ENCODE measurements at regions not wholly inside any gene's neighbourhood (a gene's known extent, or its start where the extent isn't known, plus 50 kb on each side); places are given as distances from the start of the nearest gene placed in this dataset.

GRCh38 chr17:72501404-72502370 is 380.9 kb downstream of the SOX9 start:
- no peak for DNase-seq
- no peak for TF ChIP-seq GATA1 (IDR thresholded peaks at IDR 0.05; ENCODE audit: low read depth, low read length)
- TF ChIP-seq POLR2A (IDR thresholded peaks at IDR 0.05; ENCODE audit: low read length), result no peak

- TF ChIP-seq POLR2A (IDR thresholded peaks at IDR 0.05; ENCODE audit: low read length) (no peak), GATA1 (IDR thresholded peaks at IDR 0.05; ENCODE audit: low read depth, low read length) (no peak)
- DNase-seq, result no peak
Measured at GRCh38 chr17:72502371-72503341, 381.8 kb downstream of the SOX9 start.

GRCh38 chr17:72503556-72503955 is 382.7 kb downstream of the SOX9 start:
- TF ChIP-seq GATA1 (IDR thresholded peaks at IDR 0.05; ENCODE audit: low read depth, low read length) (no peak), POLR2A (IDR thresholded peaks at IDR 0.05; ENCODE audit: low read length) (no peak)
- DNase-seq, result no peak

GRCh38 chr17:72504783-72505182 is 384.0 kb downstream of the SOX9 start:
- TF ChIP-seq GATA1 (IDR thresholded peaks at IDR 0.05; ENCODE audit: low read depth, low read length) (no peak), POLR2A (IDR thresholded peaks at IDR 0.05; ENCODE audit: low read length) (no peak)
- no peak for DNase-seq

GRCh38 chr17:72506773-72507172 is 386.0 kb downstream of the SOX9 start:
- DNase-seq, result no peak
- TF ChIP-seq GATA1 (IDR thresholded peaks at IDR 0.05; ENCODE audit: low read depth, low read length), result no peak
- TF ChIP-seq POLR2A (IDR thresholded peaks at IDR 0.05; ENCODE audit: low read length), result no peak

GRCh38 chr17:72507370-72507769 is 386.6 kb downstream of the SOX9 start:
- TF ChIP-seq GATA1 (IDR thresholded peaks at IDR 0.05; ENCODE audit: low read depth, low read length) (no peak), POLR2A (IDR thresholded peaks at IDR 0.05; ENCODE audit: low read length) (no peak)
- no peak for DNase-seq

GRCh38 chr17:72510351-72511016 is 389.7 kb downstream of the SOX9 start:
- TF ChIP-seq GATA1 (IDR thresholded peaks at IDR 0.05; ENCODE audit: low read depth, low read length), result no peak
- TF ChIP-seq POLR2A (IDR thresholded peaks at IDR 0.05; ENCODE audit: low read length), result no peak
- DNase-seq, result no peak

- TF ChIP-seq POLR2A (IDR thresholded peaks at IDR 0.05; ENCODE audit: low read length) (no peak), GATA1 (IDR thresholded peaks at IDR 0.05; ENCODE audit: low read depth, low read length) (no peak)
- DNase-seq, result no peak
Measured at GRCh38 chr17:72511242-72511641, 390.4 kb downstream of the SOX9 start.

- DNase-seq, result no peak
- TF ChIP-seq GATA1 (IDR thresholded peaks at IDR 0.05; ENCODE audit: low read depth, low read length), result no peak
- TF ChIP-seq POLR2A (IDR thresholded peaks at IDR 0.05; ENCODE audit: low read length), result no peak
Measured at GRCh38 chr17:72511874-72512273, 391.1 kb downstream of the SOX9 start.

- no peak for DNase-seq
- no peak for TF ChIP-seq POLR2A (IDR thresholded peaks at IDR 0.05; ENCODE audit: low read length)
- TF ChIP-seq GATA1 (IDR thresholded peaks at IDR 0.05; ENCODE audit: low read depth, low read length), result no peak
Measured at GRCh38 chr17:72512649-72513556, 392.1 kb downstream of the SOX9 start.

- DNase-seq, result no peak
- TF ChIP-seq GATA1 (IDR thresholded peaks at IDR 0.05; ENCODE audit: low read depth, low read length), result no peak
- TF ChIP-seq POLR2A (IDR thresholded peaks at IDR 0.05; ENCODE audit: low read length), result no peak
Measured at GRCh38 chr17:72514321-72514861, 393.6 kb downstream of the SOX9 start.

GRCh38 chr17:72514891-72515290 is 394.1 kb downstream of the SOX9 start:
- no peak for DNase-seq
- TF ChIP-seq GATA1 (IDR thresholded peaks at IDR 0.05; ENCODE audit: low read depth, low read length) (no peak), POLR2A (IDR thresholded peaks at IDR 0.05; ENCODE audit: low read length) (no peak)
